H1 (cell line): ENCODE measurements at regions not wholly inside any gene's neighbourhood (a gene's known extent, or its start where the extent isn't known, plus 50 kb on each side); places are given as distances from the start of the nearest gene placed in this dataset.

Experiments used
- CTCF ChIA-PET: fragments of 300-600 bp; sonication (Branson Sonifier 250); formaldehyde crosslinking; loops from one replicate; lab custom pipeline; 2021; ENCODE audit not compliant: partially characterized antibody; lab: Charles Lee
- POLR2A ChIA-PET: fragments of 300-600 bp; sonication (Branson Sonifier 250); formaldehyde crosslinking; loops from one replicate; lab custom pipeline; 2021; ENCODE audit warnings: inconsistent platforms; ENCODE audit not compliant: partially characterized antibody; lab: Charles Lee
- DNase-seq, 2 experiments: peaks; one replicate each; pipeline versions ENCODE4 v3.0.0 to v3.0.0-alpha.2; 2010 to 2022; ENCODE audit warnings: low spot score in 2 of 2, low read depth in 1 of 2, mixed read lengths in 1 of 2
- FAIRE-seq: peaks from 2 replicates; lab custom pipeline; 2011; peaks lifted over from hg19 to GRCh38; lab: Jason Lieb, UNC
- H2AFZ ChIP-seq: 2 replicates; pipeline ENCODE4 v1.8.1; 2012; ENCODE audit warnings: low read length, inconsistent platforms
- H2AK5ac ChIP-seq: 2 replicates; pipeline ENCODE4 v1.6.1; 2013; ENCODE audit warnings: low read depth, low read length
- H2BK120ac ChIP-seq: replicated peaks from 2 replicates; pipeline ENCODE3; 2013; ENCODE audit warnings: low read depth, low read length, inconsistent platforms
- H2BK12ac ChIP-seq: 2 replicates; pipeline ENCODE4 v1.6.1; 2013; ENCODE audit warnings: low read depth, low read length
- H2BK15ac ChIP-seq: 2 replicates; pipeline ENCODE4 v1.6.1; 2013; ENCODE audit warnings: low read length
- H2BK20ac ChIP-seq: 2 replicates; pipeline ENCODE4 v1.6.1; 2013; ENCODE audit warnings: low read length
- H2BK5ac ChIP-seq: 2 replicates; pipeline ENCODE4 v1.6.1; 2013; ENCODE audit warnings: low read depth, low read length
- H3K14ac ChIP-seq: 2 replicates; pipeline ENCODE4 v1.6.1; 2013; ENCODE audit warnings: inconsistent platforms; ENCODE audit not compliant: insufficient read length
- H3K18ac ChIP-seq: 2 replicates; pipeline ENCODE4 v1.6.1; 2013; ENCODE audit warnings: low read length; ENCODE audit errors: extremely low read depth
- H3K23ac ChIP-seq: 2 replicates; pipeline ENCODE4 v1.6.1; 2013; ENCODE audit warnings: inconsistent platforms; ENCODE audit not compliant: insufficient read length
- H3K23me2 ChIP-seq: 2 replicates; pipeline ENCODE4 v1.6.1; 2013; ENCODE audit warnings: low read depth, low read length
- H3K27ac ChIP-seq: 2 replicates; pipeline ENCODE4 v1.6.1; 2011; ENCODE audit warnings: low read depth, low read length, inconsistent platforms
- H3K27me3 ChIP-seq, 4 experiments: replicated peaks in 1 of 4; 1 replicate in 1 of 4; 2 replicates in 3 of 4; pipeline versions ENCODE4 v1.6.1 to v1.8.1; 2011 to 2013; ENCODE audit warnings: low read length in 3 of 4, mild to moderate bottlenecking in 3 of 4, inconsistent platforms in 2 of 4, mixed read lengths in 2 of 4, moderate library complexity in 1 of 4; ENCODE audit not compliant: control insufficient read depth in 3 of 4, insufficient read depth in 3 of 4; ENCODE audit errors: extremely low read depth in 1 of 4
- H3K36me3 ChIP-seq, 4 experiments: 2 replicates each; pipeline versions ENCODE4 v1.6.1 to v1.8.1; 2011 to 2013; ENCODE audit warnings: mild to moderate bottlenecking in 4 of 4, low read length in 3 of 4, moderate library complexity in 2 of 4, control low read depth in 1 of 4, inconsistent platforms in 1 of 4; ENCODE audit not compliant: insufficient read depth in 4 of 4, control insufficient read depth in 2 of 4
- H3K4ac ChIP-seq: replicated peaks from 2 replicates; pipeline ENCODE3; 2013; ENCODE audit warnings: low read length, low read depth, mixed read lengths, inconsistent platforms; ENCODE audit not compliant: insufficient read length
- H3K4me1 ChIP-seq, 4 experiments: replicated peaks in 1 of 4; 1 replicate in 1 of 4; 2 replicates in 3 of 4; pipeline versions ENCODE4 v1.6.1 to v1.8.1; 2011 to 2013; ENCODE audit warnings: low read length in 3 of 4, inconsistent platforms in 2 of 4, mixed read lengths in 1 of 4; ENCODE audit not compliant: insufficient read depth in 4 of 4, control insufficient read depth in 3 of 4
- H3K4me2 ChIP-seq, 2 experiments: 2 replicates each; pipeline versions ENCODE4 v1.6.1 to v1.8.1; 2011 to 2013; ENCODE audit warnings: low read depth in 2 of 2, low read length in 2 of 2, control low read depth in 1 of 2, inconsistent platforms in 1 of 2, mild to moderate bottlenecking in 1 of 2; ENCODE audit not compliant: insufficient read depth in 1 of 2
- H3K4me3 ChIP-seq, 4 experiments: fragments of 200-600, 300-600 bp in 1 of 4; sonication (generic), shearing (Covaris generic), sonication (Bioruptor Twin) in 1 of 4; 2 replicates each; pipeline versions ENCODE4 v1.5.1 to v1.8.1; 2011 to 2016; ENCODE audit warnings: low read length in 4 of 4, low read depth in 3 of 4, control low read depth in 2 of 4, inconsistent platforms in 2 of 4, mild to moderate bottlenecking in 2 of 4, mixed read lengths in 1 of 4, moderate library complexity in 1 of 4; ENCODE audit not compliant: insufficient read depth in 2 of 4; ENCODE audit errors: extremely low read depth in 1 of 4
- H3K56ac ChIP-seq: replicated peaks from 2 replicates; pipeline ENCODE3; 2013; ENCODE audit warnings: low read depth, mild to moderate bottlenecking, mixed read lengths, low read length, inconsistent platforms; ENCODE audit not compliant: insufficient read length
- H3K79me1 ChIP-seq: 2 replicates; pipeline ENCODE4 v1.6.1; 2013; ENCODE audit warnings: low read depth, low read length, control low read depth
- H3K79me2 ChIP-seq, 2 experiments: 2 replicates each; pipeline versions ENCODE4 v1.6.1 to v1.8.1; 2012 to 2013; ENCODE audit warnings: low read length in 2 of 2, mild to moderate bottlenecking in 2 of 2, inconsistent platforms in 1 of 2; ENCODE audit not compliant: insufficient read depth in 2 of 2, control insufficient read depth in 1 of 2
- H3K9ac ChIP-seq, 4 experiments: replicated peaks in 1 of 4; 1 replicate in 1 of 4; 2 replicates in 3 of 4; pipeline versions ENCODE4 v1.6.1 to v1.8.1; 2011 to 2013; ENCODE audit warnings: low read depth in 3 of 4, low read length in 3 of 4, control low read depth in 2 of 4, mild to moderate bottlenecking in 2 of 4, moderate library complexity in 2 of 4, inconsistent platforms in 1 of 4; ENCODE audit errors: extremely low read depth in 1 of 4
- H3K9me3 ChIP-seq, 2 experiments: 2 replicates each; pipeline versions ENCODE4 v1.6.1 to v1.8.1; 2012 to 2013; ENCODE audit warnings: mild to moderate bottlenecking in 2 of 2, moderate library complexity in 2 of 2, control low read depth in 1 of 2, inconsistent platforms in 1 of 2, low read depth in 1 of 2, low read length in 1 of 2, mixed read lengths in 1 of 2; ENCODE audit not compliant: insufficient read depth in 2 of 2
- H4K20me1 ChIP-seq, 2 experiments: replicated peaks in 1 of 2; 2 replicates each; pipeline versions ENCODE3 to v1.8.1; 2011 to 2013; ENCODE audit warnings: inconsistent platforms in 2 of 2, low read length in 2 of 2, mild to moderate bottlenecking in 1 of 2; ENCODE audit not compliant: insufficient read depth in 2 of 2, control insufficient read depth in 1 of 2
- H4K5ac ChIP-seq: 2 replicates; pipeline ENCODE4 v1.6.1; 2013; ENCODE audit warnings: low read length, low read depth, mixed read lengths, inconsistent platforms; ENCODE audit not compliant: insufficient read length
- H4K8ac ChIP-seq: 2 replicates; pipeline ENCODE4 v1.8.0; 2013; ENCODE audit warnings: mild to moderate bottlenecking, moderate library complexity, low read length, inconsistent platforms; ENCODE audit not compliant: insufficient read depth; ENCODE audit errors: extremely low read depth
- H4K91ac ChIP-seq: replicated peaks from 2 replicates; pipeline ENCODE3; 2013; ENCODE audit warnings: low read length, mixed read lengths, inconsistent platforms; ENCODE audit not compliant: insufficient read length
- E2F6 ChIP-seq: IDR thresholded peaks from 2 replicates; pipeline ENCODE4 v1.6.1; 2012; ENCODE audit warnings: inconsistent platforms
- JUN ChIP-seq: IDR thresholded peaks from 2 replicates; pipeline ENCODE4 v1.6.1; 2011; ENCODE audit warnings: low read depth, mild to moderate bottlenecking, improper control_type of control experiment, low read length
- MAX ChIP-seq: IDR thresholded peaks from 2 replicates; pipeline ENCODE4 v1.6.1; 2012; ENCODE audit warnings: inconsistent platforms
- POU5F1 ChIP-seq: IDR thresholded peaks from 2 replicates; pipeline ENCODE4 v1.6.1; 2011; ENCODE audit warnings: low read depth, mild to moderate bottlenecking, low read length, moderate library complexity
- RBBP5 ChIP-seq: IDR thresholded peaks from 2 replicates; pipeline ENCODE4 v1.7.1; 2012; ENCODE audit warnings: low read depth, mild to moderate bottlenecking, inconsistent platforms, low read length, moderate library complexity, borderline replicate concordance
- SAP30 ChIP-seq: fragments of 300-600 bp; sonication (generic); IDR thresholded peaks from 2 replicates; pipeline ENCODE4 v1.7.1; 2012; ENCODE audit warnings: low read length, moderate library complexity, mild to moderate bottlenecking, inconsistent platforms; ENCODE audit not compliant: insufficient read depth, insufficient replicate concordance
- SUZ12 ChIP-seq: fragments of 200-600 bp; sonication (generic); IDR thresholded peaks from 2 replicates; pipeline ENCODE4 v1.6.1; 2012; ENCODE audit warnings: mild to moderate bottlenecking, inconsistent platforms, low read length, moderate library complexity, mixed read lengths
- TAF1 ChIP-seq: IDR thresholded peaks from 2 replicates; pipeline ENCODE4 v1.6.1; 2011; ENCODE audit warnings: mild to moderate bottlenecking, low read depth, low read length
- TCF12 ChIP-seq: IDR thresholded peaks from 2 replicates; pipeline ENCODE4 v1.6.1; 2011; ENCODE audit warnings: low read depth, mild to moderate bottlenecking, low read length
- USF2 ChIP-seq: IDR thresholded peaks from 2 replicates; pipeline ENCODE4 v1.6.1; 2011; ENCODE audit warnings: low read length, improper control_type of control experiment
- WGBS, 2 experiments: shearing (Covaris generic) in 1 of 2; methylation state at CpG; one replicate each; pipeline versions ENCODE4 v1.1.6 to v1.1.7; 2013 to 2015; ENCODE audit warnings: low lambda C conversion rate in 2 of 2, mixed read lengths in 2 of 2, inconsistent platforms in 1 of 2, low coverage in 1 of 2, missing lambda C conversion rate in 1 of 2; ENCODE audit not compliant: insufficient replicate concordance in 2 of 2, insufficient coverage in 1 of 2, insufficient read length in 1 of 2; ENCODE audit errors: extremely low coverage in 1 of 2, missing lambda C conversion rate in 1 of 2; 5-methylcytosine and 5-hydroxymethylcytosine counted together

- H3K18ac ChIP-seq, result no peak overlapping the region
- no peaks in the 10 kb centered on the region for H3K27me3 ChIP-seq
- no peak overlapping the region for H3K14ac ChIP-seq
- H3K4ac ChIP-seq, result no peak overlapping the region
- H3K56ac ChIP-seq, result no peak overlapping the region
- H2BK15ac ChIP-seq, result no peak overlapping the region
- H3K79me2 ChIP-seq, result no peaks in the 10 kb centered on the region
- no peaks in the 10 kb centered on the region for H3K9me3 ChIP-seq
- DNase-seq (peak in 1 of 2 experiments; percentile 42), FAIRE-seq (no peak)
- no peak overlapping the region for H3K4me3 ChIP-seq
- H3K79me1 ChIP-seq, result no peaks in the 10 kb centered on the region
- no peaks in the 10 kb centered on the region for H3K23me2 ChIP-seq
- no peak overlapping the region for H4K91ac ChIP-seq
- H2BK120ac ChIP-seq, result no peak overlapping the region
- H3K27ac ChIP-seq, result no peak overlapping the region
- no peak overlapping the region for H4K5ac ChIP-seq
- H2BK5ac ChIP-seq, result no peak overlapping the region
- H4K20me1 ChIP-seq, result no peaks in the 10 kb centered on the region
- CTCF ChIA-PET, result no interaction called here
- no peak overlapping the region for H4K8ac ChIP-seq
- H3K9ac ChIP-seq, result no peak overlapping the region
- no peak overlapping the region for H3K23ac ChIP-seq
- no peak overlapping the region for H2BK20ac ChIP-seq
- H2BK12ac ChIP-seq, result no peak overlapping the region
- 90% methylated on average over 14 of the region's 14 CpGs; no CpG with 5 or more reads in 1 of the 2 experiments for WGBS, 2 experiments
- no peak overlapping the region for H2AFZ ChIP-seq
- no peak overlapping the region for H3K4me2 ChIP-seq
- POLR2A ChIA-PET, result interaction anchor here (2.0 kb wide), 1 partner anchor 10 kb away, joined by 5 read pairs; no protein-coding TSS in a partner anchor
- H3K36me3 ChIP-seq, result no peaks in the 10 kb centered on the region
- H2AK5ac ChIP-seq, result no peak overlapping the region
- peaks cover 0 to 3% (median 3%) of the 10 kb centered on the region in 4 experiments; a peak in 3 of 7 replicates for H3K4me1 ChIP-seq
- no peak for TF ChIP-seq MAX
- TF ChIP-seq SAP30, result no peak
- TF ChIP-seq USF2, result no peak
- no peak for TF ChIP-seq E2F6
- TF ChIP-seq TCF12, result no peak
- TF ChIP-seq RBBP5, result no peak
- TF ChIP-seq JUN, result no peak
- no peak for TF ChIP-seq POU5F1
- no peak for TF ChIP-seq SUZ12
- no peak for TF ChIP-seq TAF1
These were observed 1041.6 kb downstream of the BRD1 start for GRCh38 chr22:48785792-48786678.
